LNCaP clone FGC (cell line): ENCODE measurements at regions not wholly inside any gene's neighbourhood (a gene's known extent, or its start where the extent isn't known, plus 50 kb on each side); places are given as distances from the start of the nearest gene placed in this dataset.

ENCODE experiments used
- DNase-seq: peaks from one replicate; pipeline ENCODE4 v3.0.0-alpha.2; 2011; ENCODE audit warnings: low read depth
- H3K4me3 ChIP-seq: 2 replicates; pipeline ENCODE4 v1.5.1; 2011; ENCODE audit warnings: mild to moderate bottlenecking, low read depth, low read length, control low read depth
- TF ChIP-seq, protein P1 (sequence below): IDR thresholded peaks from 2 replicates; pipeline ENCODE4 v1.5.1; 2012; ENCODE audit warnings: mild to moderate bottlenecking; ENCODE audit not compliant: control insufficient read depth, insufficient read depth; ENCODE audit errors: extremely low read depth

GRCh38 chr7:26614503-26614902 lies 249.9 kb downstream of the SKAP2 start:
- no peak for DNase-seq
- TF ChIP-seq, protein P1, sequence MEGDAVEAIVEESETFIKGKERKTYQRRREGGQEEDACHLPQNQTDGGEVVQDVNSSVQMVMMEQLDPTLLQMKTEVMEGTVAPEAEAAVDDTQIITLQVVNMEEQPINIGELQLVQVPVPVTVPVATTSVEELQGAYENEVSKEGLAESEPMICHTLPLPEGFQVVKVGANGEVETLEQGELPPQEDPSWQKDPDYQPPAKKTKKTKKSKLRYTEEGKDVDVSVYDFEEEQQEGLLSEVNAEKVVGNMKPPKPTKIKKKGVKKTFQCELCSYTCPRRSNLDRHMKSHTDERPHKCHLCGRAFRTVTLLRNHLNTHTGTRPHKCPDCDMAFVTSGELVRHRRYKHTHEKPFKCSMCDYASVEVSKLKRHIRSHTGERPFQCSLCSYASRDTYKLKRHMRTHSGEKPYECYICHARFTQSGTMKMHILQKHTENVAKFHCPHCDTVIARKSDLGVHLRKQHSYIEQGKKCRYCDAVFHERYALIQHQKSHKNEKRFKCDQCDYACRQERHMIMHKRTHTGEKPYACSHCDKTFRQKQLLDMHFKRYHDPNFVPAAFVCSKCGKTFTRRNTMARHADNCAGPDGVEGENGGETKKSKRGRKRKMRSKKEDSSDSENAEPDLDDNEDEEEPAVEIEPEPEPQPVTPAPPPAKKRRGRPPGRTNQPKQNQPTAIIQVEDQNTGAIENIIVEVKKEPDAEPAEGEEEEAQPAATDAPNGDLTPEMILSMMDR, result no peak
- H3K4me3 ChIP-seq, result no peak overlapping the region

- no peak overlapping the region for H3K4me3 ChIP-seq
- TF ChIP-seq, protein P1, result no peak
- no peak for DNase-seq
These were observed 248.2 kb downstream of the SKAP2 start for GRCh38 chr7:26616235-26616634.

GRCh38 chr7:26617066-26617465 lies 247.3 kb downstream of the SKAP2 start:
- TF ChIP-seq, protein P1, result no peak
- H3K4me3 ChIP-seq, result no peak overlapping the region
- DNase-seq, result no peak
